ENCODE measurements at regions not wholly inside any gene's neighbourhood (a gene's known extent, or its start where the extent isn't known, plus 50 kb on each side); places are given as distances from the start of the nearest gene placed in this dataset.
A peak's percentile ranks its signal among the peaks of the same experiment; 100 is the strongest.

DNA sequence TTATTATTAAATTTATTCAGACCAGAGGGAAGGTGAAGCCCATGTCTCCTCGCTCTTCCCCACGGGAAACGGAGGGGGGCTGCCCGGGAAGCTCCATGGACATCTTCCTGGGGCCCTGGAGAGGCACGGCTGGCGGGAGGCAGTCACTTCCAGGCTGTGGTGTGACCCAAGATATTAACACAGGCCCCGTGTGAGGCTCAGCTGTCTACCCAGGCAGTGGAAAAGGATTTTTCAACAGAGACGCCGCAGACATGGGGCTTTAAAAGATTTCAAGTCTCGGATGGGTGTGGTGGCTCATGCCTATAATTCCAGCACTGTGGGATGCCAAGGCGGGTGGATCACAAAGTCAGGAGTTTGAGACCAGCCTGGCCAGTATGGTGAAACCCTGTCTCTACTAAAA lies 117.9 kb downstream of the ERMARD start:
- Histone ChIP-seq H3K23ac (ENCODE audit: insufficient read length) (no peak overlapping the region), H4K5ac (ENCODE audit: insufficient read length, low read depth, low read length) (no peak overlapping the region), H3K79me2 (ENCODE audit: control insufficient read depth in 1 of 2, insufficient read depth in 2 of 2, low read length in 2 of 2) (no peaks in the 10 kb centered on the region), H2BK15ac (ENCODE audit: low read length) (no peak overlapping the region), H3K9me3 (ENCODE audit: insufficient read depth in 2 of 2, low read depth in 1 of 2, low read length in 1 of 2) (peaks cover 2 to 3% of the 10 kb centered on the region in 2 experiments; a peak in 2 of 4 replicates), H3K27ac (ENCODE audit: low read depth, low read length) (no peak overlapping the region), H2AK5ac (ENCODE audit: low read depth, low read length) (no peak overlapping the region), H2BK5ac (ENCODE audit: low read depth, low read length) (no peak overlapping the region), H4K91ac (replicated peaks; ENCODE audit: insufficient read length, low read length) (no peak overlapping the region), H4K20me1 (replicated peaks in 1 of 2; ENCODE audit: control insufficient read depth in 1 of 2, insufficient read depth in 2 of 2, low read length in 2 of 2) (no peaks in the 10 kb centered on the region), H3K36me3 (ENCODE audit: control insufficient read depth in 2 of 4, insufficient read depth in 4 of 4, low read length in 3 of 4) (no peaks in the 10 kb centered on the region), H3K9ac (replicated peaks in 1 of 4; ENCODE audit: extremely low read depth in 1 of 4, low read depth in 3 of 4, low read length in 3 of 4) (no peak overlapping the region), H2BK12ac (ENCODE audit: low read depth, low read length) (no peak overlapping the region), H4K8ac (ENCODE audit: extremely low read depth, insufficient read depth, low read length) (no peak overlapping the region), H3K56ac (replicated peaks; ENCODE audit: insufficient read length, low read depth, low read length) (no peak overlapping the region), H3K4me3 (ENCODE audit: extremely low read depth in 1 of 4, insufficient read depth in 2 of 4, low read depth in 3 of 4, low read length in 4 of 4) (no peak overlapping the region), H2BK20ac (ENCODE audit: low read length) (no peak overlapping the region), H3K27me3 (replicated peaks in 1 of 4; ENCODE audit: control insufficient read depth in 3 of 4, extremely low read depth in 1 of 4, insufficient read depth in 3 of 4, low read length in 3 of 4) (no peaks in the 10 kb centered on the region; a peak in 1 of 7 replicates), H3K23me2 (ENCODE audit: low read depth, low read length) (no peaks in the 10 kb centered on the region), H2BK120ac (replicated peaks; ENCODE audit: low read depth, low read length) (no peak overlapping the region), H3K79me1 (ENCODE audit: low read depth, low read length) (no peaks in the 10 kb centered on the region), H3K18ac (ENCODE audit: extremely low read depth, low read length) (no peak overlapping the region), H3K4me2 (ENCODE audit: insufficient read depth in 1 of 2, low read depth in 2 of 2, low read length in 2 of 2) (no peak overlapping the region), H2AFZ (ENCODE audit: low read length) (no peak overlapping the region), H3K4ac (replicated peaks; ENCODE audit: insufficient read length, low read depth, low read length) (no peak overlapping the region), H3K14ac (ENCODE audit: insufficient read length) (no peak overlapping the region), H3K4me1 (replicated peaks in 1 of 4; ENCODE audit: control insufficient read depth in 3 of 4, insufficient read depth in 4 of 4, low read length in 3 of 4) (no peaks in the 10 kb centered on the region)
- ChIA-PET CTCF (ENCODE audit: partially characterized antibody) (interaction anchor here (1.2 to 1.5 kb wide), 2 partner anchors 15 to 38 kb away, joined by 3 to 7 read pairs; no protein-coding TSS in a partner anchor), POLR2A (ENCODE audit: partially characterized antibody) (no interaction called here)
- FAIRE-seq (no peak), DNase-seq (ENCODE audit: low read depth in 1 of 2, low spot score in 2 of 2) (peak in 1 of 2 experiments; percentile 16)
- WGBS, 2 experiments (ENCODE audit: extremely low coverage in 1 of 2, insufficient coverage in 1 of 2, insufficient read length in 1 of 2, insufficient replicate concordance in 2 of 2, low coverage in 1 of 2, low lambda C conversion rate in 2 of 2, missing lambda C conversion rate in 1 of 2), result 95% methylated on average over 11 of the region's 11 CpGs; no CpG with 5 or more reads in 1 of the 2 experiments
- TF ChIP-seq PHF8 (conservative IDR thresholded peaks at IDR 0.05; ENCODE audit: low read depth, low read length) (no peak), CBX5 (IDR thresholded peaks at IDR 0.05; ENCODE audit: low read depth, low read length) (no peak), TBP (IDR thresholded peaks at IDR 0.05; ENCODE audit: low read depth, low read length) (no peak), POLR2AphosphoS5 (IDR thresholded peaks at IDR 0.05; ENCODE audit: low read depth, low read length) (no peak)
- TF ChIP-seq, protein P1, sequence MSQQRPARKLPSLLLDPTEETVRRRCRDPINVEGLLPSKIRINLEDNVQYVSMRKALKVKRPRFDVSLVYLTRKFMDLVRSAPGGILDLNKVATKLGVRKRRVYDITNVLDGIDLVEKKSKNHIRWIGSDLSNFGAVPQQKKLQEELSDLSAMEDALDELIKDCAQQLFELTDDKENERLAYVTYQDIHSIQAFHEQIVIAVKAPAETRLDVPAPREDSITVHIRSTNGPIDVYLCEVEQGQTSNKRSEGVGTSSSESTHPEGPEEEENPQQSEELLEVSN (IDR thresholded peaks at IDR 0.05), result no peak

All from H1 (cell line).